DOHH2 (cell line): ENCODE measurements at regions not wholly inside any gene's neighbourhood (a gene's known extent, or its start where the extent isn't known, plus 50 kb on each side); places are given as distances from the start of the nearest gene placed in this dataset.

Source experiments
- H3F3A ChIP-seq: fragments of 200-600 bp; sonication (generic), shearing (Covaris generic); 2 replicates; pipeline ENCODE4 v1.6.0; 2016; ENCODE audit warnings: antibody characterized with exemption, mild to moderate bottlenecking; ENCODE audit not compliant: control insufficient read depth, insufficient read depth
- H3K27ac ChIP-seq: fragments of 200-600 bp; sonication (generic); 2 replicates; pipeline ENCODE4 v1.5.1; 2014; ENCODE audit warnings: low read depth, mild to moderate bottlenecking, low read length, moderate library complexity
- H3K27me3 ChIP-seq: fragments of 200-600 bp; sonication (generic); 2 replicates; pipeline ENCODE4 v1.6.1; 2014; ENCODE audit warnings: mild to moderate bottlenecking, low read length, mixed read lengths; ENCODE audit not compliant: control insufficient read depth
- H3K36me3 ChIP-seq: fragments of 200-600 bp; sonication (generic); 2 replicates; pipeline ENCODE4 v1.6.1; 2014; ENCODE audit warnings: mild to moderate bottlenecking, low read length, moderate library complexity, mixed read lengths; ENCODE audit not compliant: control insufficient read depth
- H3K4me1 ChIP-seq: fragments of 200-600 bp; sonication (generic); 2 replicates; pipeline ENCODE4 v1.6.1; 2014; ENCODE audit warnings: mild to moderate bottlenecking, low read length, mixed read lengths; ENCODE audit not compliant: control insufficient read depth
- H3K4me2 ChIP-seq: fragments of 200-600 bp; sonication (generic); 2 replicates; pipeline ENCODE4 v1.6.0; 2014; ENCODE audit warnings: mild to moderate bottlenecking, low read length, moderate library complexity
- H3K4me3 ChIP-seq: fragments of 200-600 bp; sonication (generic); 2 replicates; pipeline ENCODE4 v1.5.1; 2014; ENCODE audit warnings: mild to moderate bottlenecking, low read length, mixed read lengths
- H3K79me2 ChIP-seq: fragments of 200-600 bp; sonication (generic); 2 replicates; pipeline ENCODE4 v1.6.1; 2014; ENCODE audit warnings: mild to moderate bottlenecking, low read length, mixed read lengths; ENCODE audit not compliant: control insufficient read depth
- H3K9me2 ChIP-seq: fragments of 200-600 bp; sonication (generic); replicated peaks from 2 replicates; pipeline ENCODE4 v1.6.1; 2014; ENCODE audit warnings: mild to moderate bottlenecking, low read length, mixed read lengths; ENCODE audit not compliant: control insufficient read depth
- H3K9me3 ChIP-seq: fragments of 200-600 bp; sonication (generic); 2 replicates; pipeline ENCODE4 v1.6.1; 2014; ENCODE audit warnings: antibody characterized with exemption, low read length, mixed read lengths; ENCODE audit not compliant: control insufficient read depth, insufficient read depth
- H4K20me1 ChIP-seq: fragments of 200-600 bp; sonication (generic); 2 replicates; pipeline ENCODE4 v1.6.0; 2014; ENCODE audit warnings: low read depth, mild to moderate bottlenecking, antibody characterized with exemption, low read length, moderate library complexity; ENCODE audit not compliant: control insufficient read depth, insufficient read depth
- CTCF ChIP-seq: fragments of 200-600 bp; sonication (generic); IDR thresholded peaks from one replicate; pipeline ENCODE4 v1.5.1; 2014; ENCODE audit warnings: antibody characterized with exemption, mild to moderate bottlenecking, low read depth, low read length; ENCODE audit not compliant: poor library complexity, severe bottlenecking
- EZH2phosphoT487 ChIP-seq: fragments of 200-600 bp; sonication (generic); IDR thresholded peaks from 2 replicates; pipeline ENCODE4 v1.6.1; 2017; ENCODE audit warnings: borderline replicate concordance, mild to moderate bottlenecking, antibody characterized with exemption, low read length, moderate library complexity, mixed read lengths

GRCh38 chr2:71832844-71833243 lies 314.8 kb downstream of the CYP26B1 start:
- Histone ChIP-seq H3K27ac (no peak overlapping the region), H3K36me3 (no peaks in the 10 kb centered on the region), H3K27me3 (peaks cover 3% of the 10 kb centered on the region; the same call in 1 of the 2 replicates), H3K79me2 (no peaks in the 10 kb centered on the region), H3K4me2 (no peak overlapping the region), H3K9me2 (no peaks in the 10 kb centered on the region), H3K4me1 (no peaks in the 10 kb centered on the region), H3K9me3 (no peaks in the 10 kb centered on the region), H4K20me1 (no peaks in the 10 kb centered on the region), H3K4me3 (no peak overlapping the region), H3F3A (no peaks in the 10 kb centered on the region)
- TF ChIP-seq EZH2phosphoT487 (no peak), CTCF (no peak)

GRCh38 chr2:71832388-71832787 lies 315.3 kb downstream of the CYP26B1 start:
- Histone ChIP-seq H3F3A (no peaks in the 10 kb centered on the region), H3K9me3 (no peaks in the 10 kb centered on the region), H3K27ac (no peak overlapping the region), H3K27me3 (peaks cover 3% of the 10 kb centered on the region; the same call in 1 of the 2 replicates), H3K9me2 (no peaks in the 10 kb centered on the region), H3K4me3 (no peak overlapping the region), H3K79me2 (no peaks in the 10 kb centered on the region), H4K20me1 (no peaks in the 10 kb centered on the region), H3K4me2 (no peak overlapping the region), H3K4me1 (no peaks in the 10 kb centered on the region), H3K36me3 (no peaks in the 10 kb centered on the region)
- TF ChIP-seq EZH2phosphoT487, result no peak

GRCh38 chr2:71831193-71831577 lies 316.5 kb downstream of the CYP26B1 start:
- TF ChIP-seq EZH2phosphoT487, result no peak
- TF ChIP-seq CTCF, result no peak
- no peaks in the 10 kb centered on the region for H3K4me1 ChIP-seq
- H3K79me2 ChIP-seq, result no peaks in the 10 kb centered on the region
- no peaks in the 10 kb centered on the region for H4K20me1 ChIP-seq
- H3F3A ChIP-seq, result no peaks in the 10 kb centered on the region
- H3K27ac ChIP-seq, result no peak overlapping the region
- H3K27me3 ChIP-seq, result peaks cover 3% of the 10 kb centered on the region; the same call in 1 of the 2 replicates
- H3K9me2 ChIP-seq, result no peaks in the 10 kb centered on the region
- H3K9me3 ChIP-seq, result no peaks in the 10 kb centered on the region
- H3K4me3 ChIP-seq, result no peak overlapping the region
- no peak overlapping the region for H3K4me2 ChIP-seq
- H3K36me3 ChIP-seq, result no peaks in the 10 kb centered on the region

GRCh38 chr2:71830497-71831192 lies 317.0 kb downstream of the CYP26B1 start:
- Histone ChIP-seq H4K20me1 (no peaks in the 10 kb centered on the region), H3K36me3 (no peaks in the 10 kb centered on the region), H3F3A (no peaks in the 10 kb centered on the region), H3K4me3 (no peak overlapping the region), H3K79me2 (no peaks in the 10 kb centered on the region), H3K27me3 (peaks cover 3% of the 10 kb centered on the region; the same call in 1 of the 2 replicates), H3K4me2 (no peak overlapping the region), H3K9me3 (no peaks in the 10 kb centered on the region), H3K27ac (no peak overlapping the region), H3K4me1 (no peaks in the 10 kb centered on the region), H3K9me2 (no peaks in the 10 kb centered on the region)
- no peak for TF ChIP-seq CTCF
